Transverse colon (tissue), 4 donors: ENCODE measurements at regions not wholly inside any gene's neighbourhood (a gene's known extent, or its start where the extent isn't known, plus 50 kb on each side); places are given as distances from the start of the nearest gene placed in this dataset.

Experiments used
- DNase-seq: peaks from one replicate; pipeline ENCODE4 v3.0.0-alpha.2; 2019
- H3K27ac ChIP-seq, 4 donors: fragments of 200-600 bp; sonication (generic); 2 replicates each; pipeline ENCODE4 v1.5.1; 2016 to 2018; ENCODE audit warnings: inconsistent platforms in 4 of 4
- H3K27me3 ChIP-seq: fragments of 200-600 bp; sonication (generic); 2 replicates; pipeline ENCODE4 v1.5.1; 2017; ENCODE audit warnings: inconsistent platforms
- H3K36me3 ChIP-seq, 4 donors: fragments of 200-600 bp; sonication (generic); 2 replicates each; pipeline ENCODE4 v1.5.1; 2017 to 2019; ENCODE audit warnings: inconsistent platforms in 4 of 4
- H3K4me1 ChIP-seq, 4 donors: fragments of 200-600 bp; sonication (generic); 2 replicates each; pipeline ENCODE4 v1.5.1; 2017 to 2020; ENCODE audit warnings: inconsistent platforms in 4 of 4
- H3K4me3 ChIP-seq, 4 donors: fragments of 200-600 bp; sonication (generic); 1 replicate in 1 of 4; 2 replicates in 3 of 4; pipeline versions ENCODE4 v1.5.1 to v1.6.1; 2017 to 2019; ENCODE audit warnings: inconsistent platforms in 4 of 4
- H3K9me3 ChIP-seq, 2 donors: fragments of 200-600 bp; sonication (generic); 2 replicates each; pipeline ENCODE4 v1.5.1; 2017 to 2019; ENCODE audit warnings: inconsistent platforms in 2 of 2
- EP300 ChIP-seq: sonication (generic); formaldehyde crosslinking; IDR thresholded peaks from one replicate; pipeline ENCODE4 v1.6.1; 2017; ENCODE audit warnings: antibody characterized with exemption, low read depth
- POLR2A ChIP-seq: fragments of 450-650 bp; IDR thresholded peaks from one replicate; pipeline ENCODE4 v1.6.1; 2016; ENCODE audit warnings: antibody characterized with exemption, mild to moderate bottlenecking, moderate library complexity
- POLR2AphosphoS5 ChIP-seq, 3 donors: sonication (generic); formaldehyde crosslinking; IDR thresholded peaks; one replicate each; pipeline ENCODE4 v1.6.1; 2016; ENCODE audit warnings: antibody characterized with exemption in 3 of 3
- WGBS, 2 donors: methylation state at CpG; one replicate each; pipeline ENCODE4 v1.1.5; 2018; ENCODE audit warnings: low coverage in 1 of 2; 5-methylcytosine and 5-hydroxymethylcytosine counted together
- in situ Hi-C, 4 donors: fragments of 200-750 bp; cut with MboI; loops; one replicate each; pipeline versions ENCODE4 v1.15.0 to v1.15.1; 2017; ENCODE audit warnings: low sequenced_read_pairs in 3 of 4, low pct_ligation_motif_present in 1 of 4, low pct_unique_long_range_greater_than_20kb in 1 of 4
- intact Hi-C: fragments of 100-400 bp; cut with DNase I; formaldehyde crosslinking; loops from one replicate; pipeline ENCODE4 v1.15.1; 2023; ENCODE audit warnings: low total_unique reads
- TF ChIP-seq, protein P1 (sequence below), 5 experiments: fragments of 200-600 bp in 3 of 5; fragments of 450-650 bp in 2 of 5; sonication (generic) in 3 of 5; IDR thresholded peaks; 1 replicate in 2 of 5; 2 replicates in 3 of 5; pipeline ENCODE4 v1.5.1; 2016 to 2017; ENCODE audit warnings: antibody characterized with exemption in 5 of 5, inconsistent platforms in 3 of 5, mild to moderate bottlenecking in 2 of 5, moderate library complexity in 1 of 5

DNA sequence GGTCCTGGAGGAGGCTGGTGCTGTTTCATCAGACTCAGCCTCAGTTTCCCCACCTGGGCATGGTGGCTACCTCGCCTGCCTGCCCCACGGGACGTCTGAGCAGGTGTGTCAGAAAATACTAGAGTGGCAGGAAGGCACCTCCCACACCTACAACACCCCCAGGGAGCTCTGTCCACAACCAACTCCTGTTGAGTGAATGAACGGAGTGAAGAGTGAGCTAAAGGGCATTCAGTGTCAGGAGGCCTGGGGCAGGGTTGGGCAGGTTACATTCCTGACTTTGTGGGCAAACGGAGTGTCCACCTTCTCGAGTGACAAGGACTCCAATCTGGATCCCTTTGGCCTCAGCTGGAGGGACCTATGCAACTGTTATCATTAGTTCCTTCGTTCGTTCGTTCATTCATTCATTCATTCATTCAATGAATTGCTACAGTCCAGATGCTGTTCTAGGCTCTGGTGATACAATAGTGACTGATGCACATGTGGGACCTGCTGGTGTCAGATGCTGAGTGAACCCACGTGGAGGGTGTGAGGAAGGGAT is 195.2 kb downstream of the CTTN start:
- no peak overlapping the region for H3K4me3 ChIP-seq
- no peak for DNase-seq
- no peaks in the 10 kb centered on the region for H3K4me1 ChIP-seq
- no peak overlapping the region for H3K27ac ChIP-seq
- TF ChIP-seq EP300: no peak
- no peak for TF ChIP-seq POLR2AphosphoS5 (IDR thresholded peaks at IDR 0.05)
- TF ChIP-seq, protein P1, sequence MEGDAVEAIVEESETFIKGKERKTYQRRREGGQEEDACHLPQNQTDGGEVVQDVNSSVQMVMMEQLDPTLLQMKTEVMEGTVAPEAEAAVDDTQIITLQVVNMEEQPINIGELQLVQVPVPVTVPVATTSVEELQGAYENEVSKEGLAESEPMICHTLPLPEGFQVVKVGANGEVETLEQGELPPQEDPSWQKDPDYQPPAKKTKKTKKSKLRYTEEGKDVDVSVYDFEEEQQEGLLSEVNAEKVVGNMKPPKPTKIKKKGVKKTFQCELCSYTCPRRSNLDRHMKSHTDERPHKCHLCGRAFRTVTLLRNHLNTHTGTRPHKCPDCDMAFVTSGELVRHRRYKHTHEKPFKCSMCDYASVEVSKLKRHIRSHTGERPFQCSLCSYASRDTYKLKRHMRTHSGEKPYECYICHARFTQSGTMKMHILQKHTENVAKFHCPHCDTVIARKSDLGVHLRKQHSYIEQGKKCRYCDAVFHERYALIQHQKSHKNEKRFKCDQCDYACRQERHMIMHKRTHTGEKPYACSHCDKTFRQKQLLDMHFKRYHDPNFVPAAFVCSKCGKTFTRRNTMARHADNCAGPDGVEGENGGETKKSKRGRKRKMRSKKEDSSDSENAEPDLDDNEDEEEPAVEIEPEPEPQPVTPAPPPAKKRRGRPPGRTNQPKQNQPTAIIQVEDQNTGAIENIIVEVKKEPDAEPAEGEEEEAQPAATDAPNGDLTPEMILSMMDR (IDR thresholded peaks at IDR 0.05): no peak
- TF ChIP-seq POLR2A: no peak
- no peaks in the 10 kb centered on the region for H3K9me3 ChIP-seq
- in situ Hi-C loops (no loop called here), intact Hi-C loops (no loop called here)
- no peaks in the 10 kb centered on the region for H3K36me3 ChIP-seq
- no peaks in the 10 kb centered on the region for H3K27me3 ChIP-seq
- 75 to 78% methylated on average over 3 to 10 of the region's 10 CpGs for WGBS, 2 donors

DNA sequence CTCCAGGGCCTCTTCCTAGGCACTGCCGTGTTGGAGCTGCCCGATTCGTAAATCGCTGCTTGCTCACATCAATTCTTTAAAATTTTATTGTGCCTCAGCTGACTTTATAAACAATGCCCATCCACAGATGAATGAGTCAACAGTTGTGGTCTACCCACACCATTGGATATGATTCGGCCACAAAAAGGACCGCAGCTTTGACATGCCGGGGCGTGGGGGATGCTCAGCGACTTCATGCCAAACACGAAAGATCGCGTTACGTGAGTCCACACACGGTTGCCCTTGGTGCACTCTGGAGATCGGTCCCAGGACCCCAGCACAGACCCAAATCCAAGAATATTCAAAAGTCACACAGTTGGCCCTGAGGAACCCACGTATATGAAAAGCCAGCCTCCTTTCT is 195.7 kb downstream of the CTTN start:
- no peaks in the 10 kb centered on the region for H3K9me3 ChIP-seq
- no peak for DNase-seq
- no peak overlapping the region for H3K27ac ChIP-seq
- H3K27me3 ChIP-seq: no peaks in the 10 kb centered on the region
- in situ Hi-C loops: no loop called here
- H3K4me3 ChIP-seq: no peak overlapping the region
- no peaks in the 10 kb centered on the region for H3K36me3 ChIP-seq
- no peaks in the 10 kb centered on the region for H3K4me1 ChIP-seq
- 89 to 93% methylated on average over 9 to 16 of the region's 16 CpGs for WGBS, 2 donors
- TF ChIP-seq POLR2AphosphoS5 (IDR thresholded peaks at IDR 0.05) (no peak), EP300 (no peak), POLR2A (no peak)
- TF ChIP-seq, protein P1 (IDR thresholded peaks at IDR 0.05): no peak
- intact Hi-C loops: no loop called here

DNA sequence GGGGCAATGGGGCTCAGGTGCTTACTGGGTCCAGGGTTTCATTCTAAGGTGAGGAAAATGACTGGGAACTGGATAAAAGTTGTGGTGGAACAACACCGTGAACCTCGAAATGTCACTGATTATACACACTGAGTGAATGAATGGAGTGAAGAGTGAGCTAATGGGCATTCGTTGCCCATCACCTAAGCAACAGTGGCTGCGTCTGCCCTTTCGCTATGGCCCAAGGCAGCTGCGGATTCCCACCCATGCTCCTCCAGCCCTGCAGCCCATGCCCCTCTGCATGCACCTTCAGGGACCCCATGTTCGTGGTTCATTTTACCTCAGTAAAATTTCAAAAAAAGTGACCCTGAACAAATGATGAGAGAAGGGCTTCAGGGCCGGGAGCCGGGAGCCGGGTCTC is 196.3 kb downstream of the CTTN start:
- WGBS, 2 donors: 89 to 92% methylated on average over 2 to 10 of the region's 10 CpGs
- TF ChIP-seq, protein P1 (IDR thresholded peaks at IDR 0.05): no peak
- no peaks in the 10 kb centered on the region for H3K27me3 ChIP-seq
- intact Hi-C loops: no loop called here
- no peaks in the 10 kb centered on the region for H3K9me3 ChIP-seq
- no peaks in the 10 kb centered on the region for H3K36me3 ChIP-seq
- no peak overlapping the region for H3K4me3 ChIP-seq
- no peak overlapping the region for H3K27ac ChIP-seq
- in situ Hi-C loops: no loop called here
- H3K4me1 ChIP-seq: no peaks in the 10 kb centered on the region
- no peak for DNase-seq

DNA sequence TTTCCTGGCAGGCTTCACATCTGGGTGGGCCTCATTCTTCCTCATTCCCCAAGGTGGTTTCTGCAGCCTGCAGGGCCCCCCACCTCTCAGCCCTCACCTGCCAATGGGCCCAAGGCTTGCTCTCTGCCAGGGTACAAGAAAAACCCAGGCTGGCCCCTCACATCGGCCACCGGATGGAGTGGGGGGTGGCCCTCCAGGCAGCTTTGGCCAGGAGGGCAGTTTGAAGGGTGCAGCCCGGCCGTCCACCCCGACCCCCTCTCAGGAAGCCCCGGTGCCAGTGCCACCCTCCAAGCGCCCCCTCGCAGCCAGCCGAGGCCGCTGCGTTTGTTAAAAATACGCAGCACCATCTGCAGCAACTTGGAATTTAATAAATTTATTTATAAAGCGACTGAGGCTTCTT is 196.7 kb downstream of the CTTN start:
- Histone ChIP-seq H3K4me3 (no peak overlapping the region), H3K9me3 (no peaks in the 10 kb centered on the region), H3K4me1 (no peaks in the 10 kb centered on the region), H3K27me3 (no peaks in the 10 kb centered on the region), H3K36me3 (no peaks in the 10 kb centered on the region), H3K27ac (no peak overlapping the region)
- TF ChIP-seq POLR2AphosphoS5 (IDR thresholded peaks at IDR 0.05): no peak
- TF ChIP-seq POLR2A: no peak
- TF ChIP-seq, protein P1 (IDR thresholded peaks at IDR 0.05): no peak
- no peak for TF ChIP-seq EP300
- DNase-seq: no peak
- in situ Hi-C loops: no loop called here
- intact Hi-C loops: no loop called here
- 88% methylated on average over 13 of the region's 13 CpGs; no CpG with 5 or more reads in 1 of the 2 donors for WGBS, 2 donors
